Endothelial cell of umbilical vein (primary cell): ENCODE measurements at regions not wholly inside any gene's neighbourhood (a gene's known extent, or its start where the extent isn't known, plus 50 kb on each side); places are given as distances from the start of the nearest gene placed in this dataset.

Experiments
- BruUV-seq: library from RNA; stranded (reverse); fragments of 400-500 nt; replicated peaks from 2 replicates; lab custom pipeline; 2021; lab: Mats Ljungman, UMichigan
- CTCF ChIA-PET: fragments of 300-600, 350-600 bp; sonication (Branson Sonifier 250); formaldehyde crosslinking; loops from one replicate; lab custom pipeline; 2021; ENCODE audit warnings: antibody characterized with exemption, inconsistent platforms; lab: Charles Lee
- POLR2A ChIA-PET: fragments of 300-600, 350-600 bp; sonication (Branson Sonifier 250); formaldehyde crosslinking; loops from one replicate; lab custom pipeline; 2021; ENCODE audit warnings: antibody characterized with exemption, inconsistent platforms; lab: Charles Lee
- DNase-seq: peaks from one replicate; pipeline ENCODE4 v3.0.0-alpha.2; 2011; ENCODE audit warnings: low read depth, low spot score
- FAIRE-seq: peaks from 2 replicates; lab custom pipeline; 2011; peaks lifted over from hg19 to GRCh38; lab: Jason Lieb, UNC
- H2AFZ ChIP-seq: 2 replicates; pipeline ENCODE4 v1.6.0; 2012; ENCODE audit warnings: low read depth, low read length, control low read depth, inconsistent platforms
- H3K27ac ChIP-seq: 2 replicates; pipeline ENCODE4 v1.5.1; 2011; ENCODE audit warnings: low read depth, mild to moderate bottlenecking, control low read depth, low read length, moderate library complexity; ENCODE audit not compliant: insufficient read depth
- H3K27me3 ChIP-seq, 2 experiments: 2 replicates each; pipeline versions ENCODE4 v1.6.0 to v1.6.1; 2011; ENCODE audit warnings: low read length in 2 of 2, mixed read lengths in 1 of 2; ENCODE audit not compliant: control insufficient read depth in 2 of 2, insufficient read depth in 2 of 2
- H3K36me3 ChIP-seq, 2 experiments: 2 replicates in 1 of 2; 3 replicates in 1 of 2; pipeline ENCODE4 v1.5.1; 2011; ENCODE audit warnings: low read length in 2 of 2, mild to moderate bottlenecking in 1 of 2, moderate library complexity in 1 of 2; ENCODE audit not compliant: control insufficient read depth in 2 of 2, insufficient read depth in 2 of 2; ENCODE audit errors: extremely low read depth in 1 of 2
- H3K4me1 ChIP-seq: 3 replicates; pipeline ENCODE4 v1.5.1; 2011; ENCODE audit warnings: mild to moderate bottlenecking, low read length; ENCODE audit not compliant: control insufficient read depth, insufficient read depth; ENCODE audit errors: extremely low read depth
- H3K4me2 ChIP-seq: 2 replicates; pipeline ENCODE4 v1.6.1; 2011; ENCODE audit warnings: low read length, control low read depth, mixed read lengths; ENCODE audit not compliant: insufficient read depth
- H3K4me3 ChIP-seq, 3 experiments: fragments of 200-600 bp in 1 of 3; sonication (generic), shearing (Covaris generic) in 1 of 3; replicated peaks in 1 of 3; 2 replicates each; pipeline ENCODE4 v1.5.1; 2011 to 2016; ENCODE audit warnings: control low read depth in 3 of 3, low read length in 3 of 3, mild to moderate bottlenecking in 2 of 3, inconsistent platforms in 1 of 3, low read depth in 1 of 3, moderate library complexity in 1 of 3; ENCODE audit not compliant: insufficient read depth in 1 of 3
- H3K79me2 ChIP-seq: 2 replicates; pipeline ENCODE4 v1.6.0; 2012; ENCODE audit warnings: low read length, inconsistent platforms; ENCODE audit not compliant: control insufficient read depth, insufficient read depth
- H3K9ac ChIP-seq: replicated peaks from 2 replicates; pipeline ENCODE3; 2011; ENCODE audit warnings: low read length, control low read depth; ENCODE audit not compliant: insufficient read depth; ENCODE audit errors: extremely low read depth
- H3K9me1 ChIP-seq: replicated peaks from 3 replicates; pipeline ENCODE4 v1.6.0; 2011; ENCODE audit warnings: mild to moderate bottlenecking, low read length; ENCODE audit not compliant: control insufficient read depth, insufficient read depth; ENCODE audit errors: extremely low read depth
- H3K9me3 ChIP-seq: replicated peaks from 2 replicates; pipeline ENCODE4 v1.5.1; 2012; ENCODE audit warnings: low read length, inconsistent platforms; ENCODE audit not compliant: control insufficient read depth, insufficient read depth
- H4K20me1 ChIP-seq: replicated peaks from 2 replicates; pipeline ENCODE3; 2011; ENCODE audit warnings: mild to moderate bottlenecking, low read length; ENCODE audit not compliant: control insufficient read depth, insufficient read depth; ENCODE audit errors: extremely low read depth
- CTCF ChIP-seq, 2 donors: IDR thresholded peaks; 1 replicate in 1 of 2; 2 replicates in 1 of 2; pipeline ENCODE4 v1.5.1; 2011; ENCODE audit warnings: low read length in 2 of 2, mild to moderate bottlenecking in 2 of 2, moderate library complexity in 2 of 2, control low read depth in 1 of 2, inconsistent platforms in 1 of 2, low read depth in 1 of 2; ENCODE audit not compliant: insufficient read depth in 1 of 2; ENCODE audit errors: extremely low read depth in 1 of 2
- EZH2 ChIP-seq: IDR thresholded peaks from 2 replicates; pipeline ENCODE4 v1.6.1; 2012; ENCODE audit warnings: borderline replicate concordance, low read depth, mild to moderate bottlenecking, moderate library complexity, low read length, inconsistent platforms; ENCODE audit not compliant: severe bottlenecking
- FOS ChIP-seq: IDR thresholded peaks from 2 replicates; pipeline ENCODE4 v1.6.1; 2011; ENCODE audit warnings: mild to moderate bottlenecking, low read length, moderate library complexity, borderline replicate concordance; ENCODE audit not compliant: insufficient read depth
- GATA2 ChIP-seq: IDR thresholded peaks from 2 replicates; pipeline ENCODE4 v1.7.0; 2011; ENCODE audit warnings: low read depth, mild to moderate bottlenecking, moderate library complexity, mixed read lengths, low read length; ENCODE audit not compliant: insufficient read length, insufficient read depth
- JUN ChIP-seq: IDR thresholded peaks from 2 replicates; pipeline ENCODE4 v1.6.1; 2011; ENCODE audit warnings: borderline replicate concordance, low read depth; ENCODE audit not compliant: insufficient read length, insufficient read depth
- MYC ChIP-seq: IDR thresholded peaks from one replicate; pipeline ENCODE4 v1.6.1; 2011; ENCODE audit warnings: mild to moderate bottlenecking, low read depth, low read length
- POLR2AphosphoS5 ChIP-seq: IDR thresholded peaks from 2 replicates; pipeline ENCODE4 v1.6.1; 2012; ENCODE audit warnings: low read depth, mild to moderate bottlenecking, control low read depth, low read length, moderate library complexity; ENCODE audit not compliant: insufficient read depth
- dilution Hi-C: fragments of 300-500 bp; cut with MboI; formaldehyde crosslinking; loops from one replicate; pipeline ENCODE4 v1.15.0; 2019; ENCODE audit warnings: low sequenced_read_pairs; ENCODE audit not compliant: extremely low pct_ligation_motif_present
- intact Hi-C: fragments of 100-400 bp; cut with micrococcal nuclease; formaldehyde crosslinking; loops from one replicate; pipeline ENCODE4 v1.10.0; 2022

- Histone ChIP-seq H3K4me2 (no peak overlapping the region), H3K9me1 (no peaks in the 10 kb centered on the region), H3K4me3 (no peak overlapping the region), H3K27ac (no peak overlapping the region), H3K79me2 (no peaks in the 10 kb centered on the region), H4K20me1 (no peaks in the 10 kb centered on the region), H3K4me1 (no peaks in the 10 kb centered on the region), H3K9me3 (no peaks in the 10 kb centered on the region), H3K36me3 (no peaks in the 10 kb centered on the region), H3K27me3 (no peaks in the 10 kb centered on the region), H2AFZ (no peak overlapping the region), H3K9ac (no peak overlapping the region)
- ChIA-PET CTCF (no interaction called here), POLR2A (no interaction called here)
- DNase-seq (no peak), FAIRE-seq (peak; percentile 8)
- BruUV-seq = no TSS peak
- intact Hi-C loops (no loop called here), dilution Hi-C loops (no loop called here)
- no peak for TF ChIP-seq EZH2
- no peak for TF ChIP-seq MYC
- no peak for TF ChIP-seq POLR2AphosphoS5
- no peak for TF ChIP-seq GATA2
- no peak for TF ChIP-seq JUN
- TF ChIP-seq CTCF (IDR thresholded peaks at IDR 0.05; ENCODE audit: extremely low read depth in 1 of 2, insufficient read depth in 1 of 2, low read depth in 1 of 2, low read length in 2 of 2) = no peak
- TF ChIP-seq FOS = no peak
These were observed 201.3 kb downstream of the SLITRK6 start for GRCh38 chr13:85597790-85598500.
